HepG2 (cell line): ENCODE measurements at regions not wholly inside any gene's neighbourhood (a gene's known extent, or its start where the extent isn't known, plus 50 kb on each side); places are given as distances from the start of the nearest gene placed in this dataset.
"Not testable (repeated sequence)": the region's sequence is repeated elsewhere in the genome, so short reads cannot be mapped to it uniquely, and the experiment has no call there.

Experiments
- UBTF ChIP-seq: sonication (generic); formaldehyde crosslinking; IDR thresholded peaks from 2 replicates; pipeline ENCODE4 v1.4.0; 2020; ENCODE audit warnings: mild to moderate bottlenecking, missing genetic modification reagents
- ZBTB8A ChIP-seq: sonication (generic); formaldehyde crosslinking; IDR thresholded peaks from 2 replicates; pipeline ENCODE4 v1.4.0; 2020; ENCODE audit warnings: mild to moderate bottlenecking, low read depth, missing genetic modification reagents, borderline replicate concordance
- ZNF512B ChIP-seq: sonication (generic); formaldehyde crosslinking; IDR thresholded peaks from 2 replicates; pipeline ENCODE4 v1.5.1; 2020; ENCODE audit warnings: missing genetic modification reagents, mild to moderate bottlenecking, borderline replicate concordance

DNA sequence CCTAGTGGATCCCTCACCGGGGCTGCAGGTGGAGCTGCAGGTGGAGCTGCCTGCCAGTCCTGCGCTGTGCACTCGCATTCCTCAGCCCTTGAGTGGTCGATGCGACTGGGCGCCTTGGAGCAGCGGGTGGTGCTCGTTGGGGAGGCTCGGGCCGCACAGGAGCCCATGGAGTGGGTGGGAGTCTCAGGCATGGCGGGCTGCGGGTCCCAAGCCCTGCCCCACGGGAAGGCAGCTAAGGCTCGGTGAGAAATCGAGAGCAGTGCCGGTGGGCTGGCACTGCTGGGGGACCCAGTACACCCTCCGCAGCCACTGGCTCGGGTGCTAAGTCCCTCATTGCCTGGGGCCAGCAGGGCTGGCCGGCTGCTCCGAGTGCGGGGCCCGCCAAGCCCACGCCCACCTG is 351.8 kb upstream of the CITED2 start:
- TF ChIP-seq ZNF512B, UBTF, ZBTB8A (CRISPR knock-in tag): not testable (repeated sequence)
